Omental fat pad (tissue), 3 donors: ENCODE measurements at regions not wholly inside any gene's neighbourhood (a gene's known extent, or its start where the extent isn't known, plus 50 kb on each side); places are given as distances from the start of the nearest gene placed in this dataset.
"Not testable (repeated sequence)": the region's sequence is repeated elsewhere in the genome, so short reads cannot be mapped to it uniquely, and the experiment has no call there.

Experiments
- ATAC-seq: fragments of 150-250 bp; one replicate; pipeline ENCODE4 v1.9.1; 2016; ENCODE audit warnings: mild to moderate bottlenecking, moderate library complexity; ENCODE audit not compliant: low FRiP score
- DNase-seq: peaks from one replicate; pipeline ENCODE4 v3.0.0-alpha.2; 2019; ENCODE audit warnings: low spot score
- CTCF ChIP-seq, 3 donors: fragments of 450-650 bp; IDR thresholded peaks; one replicate each; pipeline ENCODE4 v1.5.1; 2016 to 2017; ENCODE audit warnings: antibody characterized with exemption in 3 of 3, mild to moderate bottlenecking in 3 of 3, moderate library complexity in 2 of 3

GRCh38 chr20:41735949-41736348, 117.8 kb upstream of the CHD6 start:
- TF ChIP-seq CTCF (IDR thresholded peaks at IDR 0.05): no peak
- no peak for ATAC-seq
- DNase-seq: no peak

GRCh38 chr20:41734506-41734945, 116.3 kb upstream of the CHD6 start:
- DNase-seq: no peak
- peak in 1 of 3 donors; percentile 6 for TF ChIP-seq CTCF (IDR thresholded peaks at IDR 0.05)
- ATAC-seq: no peak

- DNase-seq: no peak
- TF ChIP-seq CTCF (IDR thresholded peaks at IDR 0.05): no peak
- ATAC-seq: no peak
These were observed 115.0 kb upstream of the CHD6 start for GRCh38 chr20:41733151-41733550.

GRCh38 chr20:41731198-41731597, 113.0 kb upstream of the CHD6 start:
- DNase-seq, ATAC-seq: not testable (repeated sequence)

- not testable (repeated sequence) for DNase-seq, ATAC-seq
These were observed 109.5 kb upstream of the CHD6 start for GRCh38 chr20:41727681-41728080.

- no peak for TF ChIP-seq CTCF (IDR thresholded peaks at IDR 0.05)
- DNase-seq (no peak), ATAC-seq (no peak)
These were observed 108.5 kb upstream of the CHD6 start for GRCh38 chr20:41726727-41727126.

- no peak for ATAC-seq
- TF ChIP-seq CTCF (IDR thresholded peaks at IDR 0.05): no peak
These were observed 101.0 kb upstream of the CHD6 start for GRCh38 chr20:41719151-41719550.

GRCh38 chr20:41717483-41717882, 99.3 kb upstream of the CHD6 start:
- no peak for DNase-seq
- ATAC-seq: peak; percentile 32
- no peak for TF ChIP-seq CTCF (IDR thresholded peaks at IDR 0.05)

More at GRCh38 chr20:41719151-41719550, 101.0 kb upstream of the CHD6 start:
- no peak for DNase-seq
